ENCODE measurements at regions not wholly inside any gene's neighbourhood (a gene's known extent, or its start where the extent isn't known, plus 50 kb on each side); places are given as distances from the start of the nearest gene placed in this dataset.

GRCh38 chr1:238318294-238319110 is 427.8 kb upstream of the ZP4 start:
- TF ChIP-seq, protein P1, sequence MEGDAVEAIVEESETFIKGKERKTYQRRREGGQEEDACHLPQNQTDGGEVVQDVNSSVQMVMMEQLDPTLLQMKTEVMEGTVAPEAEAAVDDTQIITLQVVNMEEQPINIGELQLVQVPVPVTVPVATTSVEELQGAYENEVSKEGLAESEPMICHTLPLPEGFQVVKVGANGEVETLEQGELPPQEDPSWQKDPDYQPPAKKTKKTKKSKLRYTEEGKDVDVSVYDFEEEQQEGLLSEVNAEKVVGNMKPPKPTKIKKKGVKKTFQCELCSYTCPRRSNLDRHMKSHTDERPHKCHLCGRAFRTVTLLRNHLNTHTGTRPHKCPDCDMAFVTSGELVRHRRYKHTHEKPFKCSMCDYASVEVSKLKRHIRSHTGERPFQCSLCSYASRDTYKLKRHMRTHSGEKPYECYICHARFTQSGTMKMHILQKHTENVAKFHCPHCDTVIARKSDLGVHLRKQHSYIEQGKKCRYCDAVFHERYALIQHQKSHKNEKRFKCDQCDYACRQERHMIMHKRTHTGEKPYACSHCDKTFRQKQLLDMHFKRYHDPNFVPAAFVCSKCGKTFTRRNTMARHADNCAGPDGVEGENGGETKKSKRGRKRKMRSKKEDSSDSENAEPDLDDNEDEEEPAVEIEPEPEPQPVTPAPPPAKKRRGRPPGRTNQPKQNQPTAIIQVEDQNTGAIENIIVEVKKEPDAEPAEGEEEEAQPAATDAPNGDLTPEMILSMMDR (conservative IDR thresholded peaks at IDR 0.05; ENCODE audit: low read depth, low read length), result no peak
- DNase-seq (ENCODE audit: low read depth), result no peak
- H3K4me3 ChIP-seq (ENCODE audit: low read depth, low read length), result no peak overlapping the region

- no peak for DNase-seq (ENCODE audit: low read depth)
- H3K4me3 ChIP-seq (ENCODE audit: low read depth, low read length), result no peak overlapping the region
- TF ChIP-seq, protein P1 (conservative IDR thresholded peaks at IDR 0.05; ENCODE audit: low read depth, low read length), result no peak
Observed at GRCh38 chr1:238312969-238313368, 422.2 kb upstream of the ZP4 start.

DNA sequence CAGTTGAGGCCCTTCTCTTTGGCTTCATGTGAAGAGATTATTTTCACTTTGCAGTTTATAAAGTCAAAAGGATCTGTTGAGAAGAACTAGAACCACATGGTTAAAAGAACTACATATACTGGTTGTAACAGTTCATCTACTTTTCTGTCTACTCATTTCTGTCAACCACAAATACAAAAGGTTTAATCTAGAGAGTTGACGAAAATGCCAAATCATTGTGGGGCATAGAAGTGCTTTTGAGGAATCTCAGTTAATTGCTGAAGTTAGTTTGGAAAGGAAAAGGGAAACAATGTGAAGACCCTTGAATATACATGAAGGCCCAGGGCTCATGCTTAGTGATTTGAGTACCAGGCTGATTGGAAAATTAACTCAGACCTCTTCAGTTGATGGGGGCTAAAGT is 415.7 kb upstream of the ZP4 start:
- no peak for DNase-seq (ENCODE audit: low read depth)
- TF ChIP-seq, protein P1 (conservative IDR thresholded peaks at IDR 0.05; ENCODE audit: low read depth, low read length), result no peak
- H3K4me3 ChIP-seq (ENCODE audit: low read depth, low read length), result no peak overlapping the region

DNA sequence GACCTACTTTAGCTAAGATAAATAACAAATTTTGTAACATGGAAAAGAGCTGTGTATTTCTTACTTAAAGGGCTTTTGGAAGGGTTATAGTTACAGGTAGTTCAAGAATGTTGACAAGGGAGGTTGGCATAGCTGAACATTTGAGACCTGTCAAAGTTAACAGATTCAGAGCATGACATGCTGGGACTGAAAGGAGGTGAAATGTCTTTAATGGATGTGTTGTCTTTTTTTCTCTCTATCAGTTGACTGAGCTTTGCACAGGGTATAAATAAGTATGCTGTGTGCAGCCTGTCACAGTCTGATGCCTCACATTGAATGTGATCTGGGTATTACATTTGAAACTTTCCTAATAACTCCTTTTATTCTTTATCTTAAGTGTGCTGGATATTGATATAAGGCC is 411.9 kb upstream of the ZP4 start:
- H3K4me3 ChIP-seq (ENCODE audit: low read depth, low read length), result no peak overlapping the region
- DNase-seq (ENCODE audit: low read depth), result no peak
- TF ChIP-seq, protein P1 (conservative IDR thresholded peaks at IDR 0.05; ENCODE audit: low read depth, low read length), result no peak

- no peak for DNase-seq (ENCODE audit: low read depth)
- no peak overlapping the region for H3K4me3 ChIP-seq (ENCODE audit: low read depth, low read length)
- TF ChIP-seq, protein P1 (conservative IDR thresholded peaks at IDR 0.05; ENCODE audit: low read depth, low read length), result no peak
Observed at GRCh38 chr1:238296371-238296770, 405.6 kb upstream of the ZP4 start.

DNA sequence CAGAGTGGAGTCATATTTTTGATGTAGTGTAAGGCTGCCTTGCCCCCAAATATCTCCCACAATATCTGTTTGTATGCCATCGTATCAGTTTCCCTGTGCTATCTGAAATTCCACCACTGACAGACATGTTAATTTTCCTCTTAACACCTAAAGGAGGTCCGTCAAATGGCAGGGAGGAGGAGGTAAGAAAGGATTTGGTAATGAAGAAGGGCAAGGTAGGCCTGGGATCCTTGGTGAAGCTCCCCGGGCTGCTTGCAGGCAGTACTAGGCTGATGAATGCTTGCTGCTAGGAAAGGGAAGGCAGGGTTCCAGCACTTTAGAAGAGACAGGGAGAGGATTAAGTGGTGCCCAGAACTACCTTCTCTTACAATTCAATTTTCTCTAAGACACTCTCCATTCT is 402.4 kb upstream of the ZP4 start:
- no peak overlapping the region for H3K4me3 ChIP-seq (ENCODE audit: low read depth, low read length)
- no peak for DNase-seq (ENCODE audit: low read depth)
- TF ChIP-seq, protein P1 (conservative IDR thresholded peaks at IDR 0.05; ENCODE audit: low read depth, low read length), result no peak

DNA sequence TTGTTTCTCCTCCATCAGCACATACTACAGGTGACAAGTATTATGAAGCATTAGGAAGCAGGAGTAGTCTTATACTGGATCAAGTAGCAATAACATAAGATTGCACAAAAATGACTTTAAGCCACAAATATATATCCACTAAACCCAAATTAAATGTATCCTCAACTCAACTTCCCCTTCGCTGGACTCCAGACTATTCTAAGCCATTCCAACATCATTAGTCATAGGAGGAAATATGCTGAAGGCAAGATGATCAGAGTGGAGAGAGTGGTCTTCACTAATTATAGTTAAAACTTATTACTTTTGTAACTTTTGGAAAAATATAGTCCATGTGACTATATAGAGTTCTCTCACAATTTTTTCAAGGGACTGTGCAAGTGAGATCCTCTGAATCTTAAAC is 390.7 kb upstream of the ZP4 start:
- no peak for DNase-seq (ENCODE audit: low read depth)
- TF ChIP-seq, protein P1 (conservative IDR thresholded peaks at IDR 0.05; ENCODE audit: low read depth, low read length), result no peak
- no peak overlapping the region for H3K4me3 ChIP-seq (ENCODE audit: low read depth, low read length)

All from epithelial cell of proximal tubule (primary cell).